Breast epithelium (tissue), 4 donors: ENCODE measurements at regions not wholly inside any gene's neighbourhood (a gene's known extent, or its start where the extent isn't known, plus 50 kb on each side); places are given as distances from the start of the nearest gene placed in this dataset.

ENCODE experiments used
- DNase-seq, 2 donors: peaks; one replicate each; pipeline ENCODE4 v3.0.0-alpha.2; 2019; ENCODE audit warnings: low spot score in 2 of 2
- H3K27ac ChIP-seq, 2 donors: fragments of 200-600 bp; sonication (generic) in 1 of 2; one replicate each; pipeline ENCODE4 v1.5.1; 2016 to 2019; ENCODE audit warnings: mild to moderate bottlenecking in 1 of 2
- H3K27me3 ChIP-seq, 2 donors: fragments of 200-600 bp; sonication (generic) in 1 of 2; one replicate each; pipeline versions ENCODE4 v1.5.1 to v1.6.0; 2017 to 2019; ENCODE audit warnings: control low read depth in 1 of 2, mild to moderate bottlenecking in 1 of 2
- H3K36me3 ChIP-seq: fragments of 200-600 bp; one replicate; pipeline ENCODE4 v1.5.1; 2019
- H3K4me1 ChIP-seq, 2 donors: fragments of 200-600 bp; sonication (generic); one replicate each; pipeline ENCODE4 v1.5.1; 2016 to 2019; ENCODE audit warnings: control low read depth in 1 of 2
- H3K4me3 ChIP-seq, 3 donors: fragments of 200-600 bp; sonication (generic); 1 replicate in 2 of 3; 2 replicates in 1 of 3; pipeline ENCODE4 v1.5.1; 2016 to 2019; ENCODE audit warnings: mild to moderate bottlenecking in 3 of 3, moderate library complexity in 2 of 3
- H3K9me3 ChIP-seq, 2 donors: fragments of 200-600 bp; sonication (generic) in 1 of 2; one replicate each; pipeline ENCODE4 v1.5.1; 2016 to 2019; ENCODE audit warnings: control low read depth in 1 of 2
- CTCF ChIP-seq, 3 donors: fragments of 450-650 bp; IDR thresholded peaks; one replicate each; pipeline ENCODE4 v1.5.1; 2016 to 2017; ENCODE audit warnings: antibody characterized with exemption in 3 of 3, mild to moderate bottlenecking in 3 of 3, moderate library complexity in 3 of 3
- POLR2A ChIP-seq: fragments of 450-650 bp; IDR thresholded peaks from one replicate; pipeline ENCODE4 v1.6.1; 2016; ENCODE audit warnings: antibody characterized with exemption, mild to moderate bottlenecking, moderate library complexity
- POLR2AphosphoS5 ChIP-seq, 3 donors: sonication (generic); formaldehyde crosslinking; IDR thresholded peaks; one replicate each; pipeline ENCODE4 v1.6.1; 2017; ENCODE audit warnings: antibody characterized with exemption in 3 of 3
- intact Hi-C: fragments of 100-400 bp; cut with DNase I; formaldehyde crosslinking; loops from one replicate; pipeline ENCODE4 v1.15.1; 2023; ENCODE audit warnings: low total_unique reads

GRCh38 chr17:37847811-37848331, 76.3 kb upstream of the TBC1D3K start:
- Histone ChIP-seq H3K36me3 (no peaks in the 10 kb centered on the region), H3K27ac (no peak overlapping the region), H3K27me3 (peaks cover 0 to 10% of the 10 kb centered on the region in 2 donors), H3K9me3 (no peaks in the 10 kb centered on the region), H3K4me3 (no peak overlapping the region), H3K4me1 (no peaks in the 10 kb centered on the region)
- no peak for TF ChIP-seq POLR2AphosphoS5 (IDR thresholded peaks at IDR 0.05)
- no peak for TF ChIP-seq POLR2A
- no peak for TF ChIP-seq CTCF (IDR thresholded peaks at IDR 0.05)
- no peak for DNase-seq
- intact Hi-C loops = no loop called here

GRCh38 chr17:37847102-37847501, 77.1 kb upstream of the TBC1D3K start:
- DNase-seq = no peak
- no peaks in the 10 kb centered on the region for H3K9me3 ChIP-seq
- no peak overlapping the region for H3K27ac ChIP-seq
- H3K4me3 ChIP-seq = no peak overlapping the region
- intact Hi-C loops = no loop called here
- no peaks in the 10 kb centered on the region for H3K4me1 ChIP-seq
- H3K27me3 ChIP-seq = peaks cover 0 to 10% of the 10 kb centered on the region in 2 donors
- no peaks in the 10 kb centered on the region for H3K36me3 ChIP-seq
- TF ChIP-seq POLR2A (no peak), CTCF (IDR thresholded peaks at IDR 0.05) (no peak), POLR2AphosphoS5 (IDR thresholded peaks at IDR 0.05) (no peak)

- Histone ChIP-seq H3K27ac (no peak overlapping the region), H3K4me3 (no peak overlapping the region)
- TF ChIP-seq CTCF (IDR thresholded peaks at IDR 0.05) (no peak), POLR2AphosphoS5 (IDR thresholded peaks at IDR 0.05) (no peak), POLR2A (no peak)
Measured at GRCh38 chr17:37844977-37845293, 79.3 kb upstream of the TBC1D3K start.

GRCh38 chr17:37844158-37844976, 79.8 kb upstream of the TBC1D3K start:
- H3K4me1 ChIP-seq = no peaks in the 10 kb centered on the region
- TF ChIP-seq POLR2AphosphoS5 (IDR thresholded peaks at IDR 0.05) (no peak), POLR2A (no peak), CTCF (IDR thresholded peaks at IDR 0.05) (peak in 2 of 3 donors; percentile 12 to 37)
- H3K9me3 ChIP-seq = no peaks in the 10 kb centered on the region
- no peaks in the 10 kb centered on the region for H3K36me3 ChIP-seq
- intact Hi-C loops = no loop called here
- H3K27me3 ChIP-seq = peaks cover 0 to 12% of the 10 kb centered on the region in 2 donors
- H3K27ac ChIP-seq = no peak overlapping the region
- DNase-seq = no peak
- peak overlapping the region in 2 of 3 donors; percentile 6 to 18 for H3K4me3 ChIP-seq

More at GRCh38 chr17:37844977-37845293, 79.3 kb upstream of the TBC1D3K start:
- DNase-seq = no peak
- peaks cover 0 to 10% of the 10 kb centered on the region in 2 donors for H3K27me3 ChIP-seq
- no peaks in the 10 kb centered on the region for H3K9me3 ChIP-seq
- no peaks in the 10 kb centered on the region for H3K36me3 ChIP-seq
- intact Hi-C loops = no loop called here
- no peaks in the 10 kb centered on the region for H3K4me1 ChIP-seq

- TF ChIP-seq CTCF (IDR thresholded peaks at IDR 0.05) (no peak), POLR2AphosphoS5 (IDR thresholded peaks at IDR 0.05) (no peak), POLR2A (no peak)
- Histone ChIP-seq H3K27ac (no peak overlapping the region), H3K4me3 (no peak overlapping the region), H3K36me3 (no peaks in the 10 kb centered on the region), H3K9me3 (no peaks in the 10 kb centered on the region), H3K27me3 (peaks cover 0 to 25% of the 10 kb centered on the region in 2 donors), H3K4me1 (no peaks in the 10 kb centered on the region)
- no peak for DNase-seq
- intact Hi-C loops = no loop called here
Measured at GRCh38 chr17:37842401-37842800, 81.8 kb upstream of the TBC1D3K start.
